Neural progenitor cell (in vitro differentiated cells): ENCODE measurements at regions not wholly inside any gene's neighbourhood (a gene's known extent, or its start where the extent isn't known, plus 50 kb on each side); places are given as distances from the start of the nearest gene placed in this dataset.

Source experiments
- DNase-seq: peaks from one replicate; pipeline ENCODE4 v3.0.0-alpha.2; 2016; ENCODE audit warnings: low spot score
- H2AFZ ChIP-seq: fragments of 200-600 bp; sonication (generic); replicated peaks from 2 replicates; pipeline ENCODE4 v1.6.1; 2016; ENCODE audit warnings: antibody characterized with exemption
- H3F3A ChIP-seq: fragments of 200-600 bp; sonication (generic); 2 replicates; pipeline ENCODE4 v1.6.1; 2016; ENCODE audit warnings: antibody characterized with exemption, low read depth
- H3K27ac ChIP-seq: fragments of 200-600 bp; sonication (generic); 2 replicates; pipeline ENCODE4 v1.5.1; 2016; ENCODE audit warnings: mild to moderate bottlenecking
- H3K27me3 ChIP-seq: fragments of 200-600 bp; sonication (generic); 2 replicates; pipeline ENCODE4 v1.6.1; 2016; ENCODE audit warnings: mild to moderate bottlenecking, moderate library complexity
- H3K36me3 ChIP-seq: fragments of 200-600 bp; sonication (generic); 2 replicates; pipeline ENCODE4 v1.5.1; 2016
- H3K4me1 ChIP-seq: fragments of 200-600 bp; sonication (generic); 2 replicates; pipeline ENCODE4 v1.6.1; 2016; ENCODE audit warnings: mixed run types
- H3K4me2 ChIP-seq: fragments of 200-600 bp; sonication (generic); 2 replicates; pipeline ENCODE4 v1.6.1; 2016
- H3K4me3 ChIP-seq: fragments of 200-600 bp; sonication (generic); 2 replicates; pipeline ENCODE4 v1.5.1; 2016
- H3K79me2 ChIP-seq: fragments of 200-600 bp; sonication (generic); 2 replicates; pipeline ENCODE4 v1.6.1; 2016; ENCODE audit warnings: low read depth
- H3K9ac ChIP-seq: fragments of 200-600 bp; sonication (generic); 2 replicates; pipeline ENCODE4 v1.6.1; 2016
- H3K9me3 ChIP-seq: fragments of 200-600 bp; sonication (generic); 2 replicates; pipeline ENCODE4 v1.5.1; 2016; ENCODE audit warnings: low read depth
- H4K20me1 ChIP-seq: fragments of 200-600 bp; sonication (generic); 2 replicates; pipeline ENCODE4 v1.6.1; 2016; ENCODE audit warnings: low read depth
- H3K27ac Mint-ChIP-seq: 3 replicates; pipeline ENCODE4 v1.8.0; 2021; ENCODE audit warnings: mixed read lengths
- H3K27me3 Mint-ChIP-seq: 2 replicates; pipeline ENCODE4 v1.8.0; 2022; ENCODE audit warnings: low read depth, mild to moderate bottlenecking, inconsistent platforms, moderate library complexity, mixed read lengths; ENCODE audit not compliant: insufficient read depth
- H3K36me3 Mint-ChIP-seq: 3 replicates; pipeline ENCODE4 v1.8.0; 2021; ENCODE audit warnings: mixed read lengths
- H3K4me1 Mint-ChIP-seq: 3 replicates; pipeline ENCODE4 v1.8.0; 2021; ENCODE audit warnings: mixed read lengths
- H3K4me3 Mint-ChIP-seq: 3 replicates; pipeline ENCODE4 v1.8.0; 2021; ENCODE audit warnings: mild to moderate bottlenecking, moderate library complexity, mixed read lengths
- H3K9me3 Mint-ChIP-seq: 3 replicates; pipeline ENCODE4 v1.8.0; 2020; ENCODE audit warnings: mixed read lengths
- EZH2 ChIP-seq: fragments of 200-600 bp; sonication (generic); IDR thresholded peaks from 2 replicates; pipeline ENCODE4 v1.6.1; 2017; ENCODE audit warnings: antibody characterized with exemption, mild to moderate bottlenecking, moderate library complexity
- EZH2phosphoT487 ChIP-seq: fragments of 200-600 bp; sonication (generic); IDR thresholded peaks from 2 replicates; pipeline ENCODE4 v1.6.1; 2017; ENCODE audit warnings: antibody characterized with exemption
- TF ChIP-seq, protein P1 (sequence below): fragments of 200-600 bp; sonication (generic); IDR thresholded peaks from 2 replicates; pipeline ENCODE4 v1.5.1; 2017; ENCODE audit warnings: antibody characterized with exemption, mild to moderate bottlenecking

DNA sequence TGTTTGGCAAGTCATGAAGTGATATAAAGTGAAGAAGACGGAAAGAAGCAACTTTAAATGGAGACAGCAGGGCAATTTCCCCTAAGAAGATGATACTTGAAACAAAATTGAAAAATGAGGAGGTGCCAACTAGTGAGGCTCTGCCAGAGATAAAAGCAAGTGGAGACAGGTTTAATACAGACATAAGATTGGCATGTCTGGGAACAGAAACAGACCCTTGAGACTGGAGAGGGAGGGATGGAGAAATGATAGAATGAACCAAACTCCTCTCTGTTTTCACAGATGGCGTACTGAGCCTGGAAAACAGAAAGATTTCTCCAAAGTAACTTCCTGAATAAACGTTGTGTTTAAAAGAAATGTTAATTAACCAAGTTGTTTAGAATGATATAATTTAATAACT is 354.5 kb upstream of the ANO5 start:
- Mint-ChIP-seq H3K9me3 (no peaks in the 10 kb centered on the region), H3K4me1 (peaks cover 2% of the 10 kb centered on the region), H3K4me3 (no peak overlapping the region), H3K27ac (no peak overlapping the region), H3K27me3 (no peaks in the 10 kb centered on the region), H3K36me3 (no peaks in the 10 kb centered on the region)
- Histone ChIP-seq H3K79me2 (no peaks in the 10 kb centered on the region), H4K20me1 (no peaks in the 10 kb centered on the region), H2AFZ (no peak overlapping the region), H3K9ac (no peak overlapping the region), H3K36me3 (no peaks in the 10 kb centered on the region), H3F3A (no peaks in the 10 kb centered on the region), H3K9me3 (no peaks in the 10 kb centered on the region), H3K4me3 (no peak overlapping the region), H3K27ac (no peak overlapping the region), H3K4me2 (no peak overlapping the region), H3K4me1 (no peaks in the 10 kb centered on the region), H3K27me3 (no peaks in the 10 kb centered on the region)
- no peak for DNase-seq
- TF ChIP-seq EZH2 (no peak), EZH2phosphoT487 (no peak)
- TF ChIP-seq, protein P1, sequence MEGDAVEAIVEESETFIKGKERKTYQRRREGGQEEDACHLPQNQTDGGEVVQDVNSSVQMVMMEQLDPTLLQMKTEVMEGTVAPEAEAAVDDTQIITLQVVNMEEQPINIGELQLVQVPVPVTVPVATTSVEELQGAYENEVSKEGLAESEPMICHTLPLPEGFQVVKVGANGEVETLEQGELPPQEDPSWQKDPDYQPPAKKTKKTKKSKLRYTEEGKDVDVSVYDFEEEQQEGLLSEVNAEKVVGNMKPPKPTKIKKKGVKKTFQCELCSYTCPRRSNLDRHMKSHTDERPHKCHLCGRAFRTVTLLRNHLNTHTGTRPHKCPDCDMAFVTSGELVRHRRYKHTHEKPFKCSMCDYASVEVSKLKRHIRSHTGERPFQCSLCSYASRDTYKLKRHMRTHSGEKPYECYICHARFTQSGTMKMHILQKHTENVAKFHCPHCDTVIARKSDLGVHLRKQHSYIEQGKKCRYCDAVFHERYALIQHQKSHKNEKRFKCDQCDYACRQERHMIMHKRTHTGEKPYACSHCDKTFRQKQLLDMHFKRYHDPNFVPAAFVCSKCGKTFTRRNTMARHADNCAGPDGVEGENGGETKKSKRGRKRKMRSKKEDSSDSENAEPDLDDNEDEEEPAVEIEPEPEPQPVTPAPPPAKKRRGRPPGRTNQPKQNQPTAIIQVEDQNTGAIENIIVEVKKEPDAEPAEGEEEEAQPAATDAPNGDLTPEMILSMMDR = no peak

DNA sequence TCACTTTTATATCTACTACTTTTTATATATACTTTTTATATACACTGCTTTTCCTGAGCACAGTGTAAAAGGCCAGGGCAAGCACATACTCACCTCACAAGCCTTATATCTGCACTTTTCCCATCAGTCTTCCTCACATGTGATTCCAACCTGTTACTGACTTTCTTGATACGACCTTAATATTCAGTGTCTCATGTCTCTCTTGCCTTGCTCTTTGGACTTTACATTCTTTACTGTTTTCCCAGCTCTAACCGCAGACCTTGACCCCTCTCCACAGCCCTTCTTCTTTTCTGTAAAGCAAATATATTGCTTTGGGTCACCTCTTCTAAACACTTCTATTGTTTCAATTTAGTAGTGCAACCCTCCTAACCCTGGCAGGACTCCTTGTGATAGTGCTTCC is 353.1 kb upstream of the ANO5 start:
- H2AFZ ChIP-seq = no peak overlapping the region
- Mint-ChIP-seq H3K9me3 (no peaks in the 10 kb centered on the region), H3K4me1 (peaks cover 2% of the 10 kb centered on the region), H3K27ac (no peak overlapping the region), H3K27me3 (peaks cover 2% of the 10 kb centered on the region), H3K36me3 (no peaks in the 10 kb centered on the region), H3K4me3 (no peak overlapping the region)
- H3F3A ChIP-seq = no peaks in the 10 kb centered on the region
- no peaks in the 10 kb centered on the region for H3K27me3 ChIP-seq
- TF ChIP-seq, protein P1 = no peak
- no peak for TF ChIP-seq EZH2phosphoT487
- no peak for TF ChIP-seq EZH2
- H3K27ac ChIP-seq = no peak overlapping the region
- H3K4me3 ChIP-seq = no peak overlapping the region
- H3K4me2 ChIP-seq = no peak overlapping the region
- no peak overlapping the region for H3K9ac ChIP-seq
- H3K9me3 ChIP-seq = no peaks in the 10 kb centered on the region
- no peaks in the 10 kb centered on the region for H3K4me1 ChIP-seq
- no peak for DNase-seq
- H3K79me2 ChIP-seq = no peaks in the 10 kb centered on the region
- no peaks in the 10 kb centered on the region for H3K36me3 ChIP-seq
- H4K20me1 ChIP-seq = no peaks in the 10 kb centered on the region

DNA sequence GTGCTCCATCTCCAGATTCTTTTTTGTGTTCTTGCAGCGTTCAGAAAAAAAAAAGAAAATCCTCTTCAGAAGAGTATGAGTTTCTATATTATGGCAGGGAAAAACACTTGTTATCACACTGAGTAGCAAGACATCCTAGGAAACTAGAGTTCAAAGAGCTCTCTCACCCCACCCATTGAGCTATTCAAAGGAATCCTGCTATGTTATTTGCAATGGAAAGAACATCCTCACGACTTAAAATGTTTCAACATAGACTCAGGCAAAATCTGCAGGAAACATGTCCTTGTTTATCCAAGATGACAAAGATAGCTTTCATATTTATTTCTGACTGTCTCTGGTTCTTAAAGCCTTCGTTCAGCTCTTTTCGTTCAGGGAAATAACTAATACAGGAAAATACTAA is 331.6 kb upstream of the ANO5 start:
- no peak for TF ChIP-seq EZH2
- no peak for TF ChIP-seq EZH2phosphoT487
- TF ChIP-seq, protein P1 = no peak
- peaks cover 10% of the 10 kb centered on the region for H3K4me1 ChIP-seq
- no peaks in the 10 kb centered on the region for H4K20me1 ChIP-seq
- Mint-ChIP-seq H3K36me3 (no peaks in the 10 kb centered on the region), H3K27me3 (no peaks in the 10 kb centered on the region), H3K27ac (peak overlapping the region; percentile 92), H3K9me3 (peaks cover 11% of the 10 kb centered on the region), H3K4me1 (peaks cover 36% of the 10 kb centered on the region), H3K4me3 (peak overlapping the region; percentile 72)
- no peak overlapping the region for H3K9ac ChIP-seq
- no peak overlapping the region for H3K27ac ChIP-seq
- no peak overlapping the region for H3K4me3 ChIP-seq
- no peaks in the 10 kb centered on the region for H3K79me2 ChIP-seq
- no peaks in the 10 kb centered on the region for H3F3A ChIP-seq
- no peak overlapping the region for H2AFZ ChIP-seq
- H3K36me3 ChIP-seq = no peaks in the 10 kb centered on the region
- H3K9me3 ChIP-seq = no peaks in the 10 kb centered on the region
- peaks cover 33% of the 10 kb centered on the region for H3K27me3 ChIP-seq
- peak overlapping the region; percentile 5 for H3K4me2 ChIP-seq
- peak; percentile 33 for DNase-seq

DNA sequence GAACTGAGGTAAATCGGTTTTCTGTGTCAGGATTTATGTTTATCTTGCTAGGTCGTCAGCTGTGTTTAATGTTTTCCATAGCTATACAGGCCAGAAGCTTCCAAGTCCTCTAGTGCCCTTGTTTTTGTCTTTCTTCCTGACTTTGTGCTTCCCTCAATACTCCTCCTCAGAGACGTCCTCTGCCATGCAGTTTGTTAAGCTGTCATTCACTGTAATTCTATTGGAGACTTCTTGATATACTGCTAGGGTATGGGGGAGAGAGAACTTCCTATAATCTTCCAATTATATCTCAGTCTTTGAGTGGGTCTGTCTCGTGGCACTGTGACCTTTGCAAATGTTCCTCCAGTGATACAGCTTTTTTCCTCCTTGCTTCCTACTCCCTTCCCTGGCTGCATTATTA is 327.3 kb upstream of the ANO5 start:
- H3K9me3 Mint-ChIP-seq = peaks cover 2% of the 10 kb centered on the region
- no peak overlapping the region for H3K27ac ChIP-seq

More for the DNA sequence above, 327.3 kb upstream of the ANO5 start:
- Histone ChIP-seq H3K4me1 (peaks cover 10% of the 10 kb centered on the region), H3K79me2 (no peaks in the 10 kb centered on the region), H3K36me3 (no peaks in the 10 kb centered on the region), H3K9ac (no peak overlapping the region), H3K9me3 (no peaks in the 10 kb centered on the region), H2AFZ (no peak overlapping the region), H3K4me2 (no peak overlapping the region), H3F3A (no peaks in the 10 kb centered on the region), H3K27me3 (peaks cover 26% of the 10 kb centered on the region), H3K4me3 (no peak overlapping the region), H4K20me1 (no peaks in the 10 kb centered on the region)
- Mint-ChIP-seq H3K27ac (no peak overlapping the region), H3K36me3 (no peaks in the 10 kb centered on the region), H3K4me3 (no peak overlapping the region), H3K27me3 (no peaks in the 10 kb centered on the region), H3K4me1 (peaks cover 24% of the 10 kb centered on the region)
- no peak for DNase-seq
- TF ChIP-seq EZH2 = no peak
- TF ChIP-seq EZH2phosphoT487 = no peak
- TF ChIP-seq, protein P1 = no peak
